ENCODE measurements at regions not wholly inside any gene's neighbourhood (a gene's known extent, or its start where the extent isn't known, plus 50 kb on each side); places are given as distances from the start of the nearest gene placed in this dataset.
A peak's percentile ranks its signal among the peaks of the same experiment; 100 is the strongest.
"Not testable (repeated sequence)": the region's sequence is repeated elsewhere in the genome, so short reads cannot be mapped to it uniquely, and the experiment has no call there.

GRCh38 chr2:179336782-179337534 is 72.3 kb upstream of the SESTD1 start:
- peak; percentile 24 for ATAC-seq

GRCh38 chr2:179335732-179336131 is 71.1 kb upstream of the SESTD1 start:
- no peak for DNase-seq (ENCODE audit: missing footprints)
- no peak for ATAC-seq
- intact Hi-C loops (cut with DNase I) = no loop called here

More at GRCh38 chr2:179336782-179337534, 72.3 kb upstream of the SESTD1 start:
- no peak for DNase-seq (ENCODE audit: missing footprints)
- intact Hi-C loops (cut with DNase I) = no loop called here

- ATAC-seq = no peak
- DNase-seq (ENCODE audit: missing footprints) = no peak
- intact Hi-C loops (cut with DNase I) = no loop called here
These were observed 68.3 kb upstream of the SESTD1 start for GRCh38 chr2:179332903-179333302.

- intact Hi-C loops (cut with DNase I) = no loop called here
- ATAC-seq = no peak
- no peak for DNase-seq (ENCODE audit: missing footprints)
These were observed 66.4 kb upstream of the SESTD1 start for GRCh38 chr2:179331061-179331460.

GRCh38 chr2:179322289-179322688 is 57.7 kb upstream of the SESTD1 start:
- DNase-seq (ENCODE audit: missing footprints) = no peak
- intact Hi-C loops (cut with DNase I) = no loop called here
- ATAC-seq = no peak

GRCh38 chr2:179321034-179321433 is 56.4 kb upstream of the SESTD1 start:
- DNase-seq (ENCODE audit: missing footprints); ATAC-seq; intact Hi-C loops (cut with DNase I): not testable (repeated sequence)

GRCh38 chr2:179314729-179315128 is 50.1 kb upstream of the SESTD1 start:
- ATAC-seq; intact Hi-C loops (cut with DNase I); DNase-seq (ENCODE audit: missing footprints): not testable (repeated sequence)
